Neural progenitor cell (in vitro differentiated cells): ENCODE measurements at regions not wholly inside any gene's neighbourhood (a gene's known extent, or its start where the extent isn't known, plus 50 kb on each side); places are given as distances from the start of the nearest gene placed in this dataset.
A peak's percentile ranks its signal among the peaks of the same experiment; 100 is the strongest.

Experiments used
- DNase-seq: peaks from one replicate; pipeline ENCODE4 v3.0.0-alpha.2; 2016; ENCODE audit warnings: low spot score
- H2AFZ ChIP-seq: fragments of 200-600 bp; sonication (generic); replicated peaks from 2 replicates; pipeline ENCODE4 v1.6.1; 2016; ENCODE audit warnings: antibody characterized with exemption
- H3F3A ChIP-seq: fragments of 200-600 bp; sonication (generic); 2 replicates; pipeline ENCODE4 v1.6.1; 2016; ENCODE audit warnings: antibody characterized with exemption, low read depth
- H3K27ac ChIP-seq: fragments of 200-600 bp; sonication (generic); 2 replicates; pipeline ENCODE4 v1.5.1; 2016; ENCODE audit warnings: mild to moderate bottlenecking
- H3K27me3 ChIP-seq: fragments of 200-600 bp; sonication (generic); 2 replicates; pipeline ENCODE4 v1.6.1; 2016; ENCODE audit warnings: mild to moderate bottlenecking, moderate library complexity
- H3K36me3 ChIP-seq: fragments of 200-600 bp; sonication (generic); 2 replicates; pipeline ENCODE4 v1.5.1; 2016
- H3K4me1 ChIP-seq: fragments of 200-600 bp; sonication (generic); 2 replicates; pipeline ENCODE4 v1.6.1; 2016; ENCODE audit warnings: mixed run types
- H3K4me2 ChIP-seq: fragments of 200-600 bp; sonication (generic); 2 replicates; pipeline ENCODE4 v1.6.1; 2016
- H3K4me3 ChIP-seq: fragments of 200-600 bp; sonication (generic); 2 replicates; pipeline ENCODE4 v1.5.1; 2016
- H3K79me2 ChIP-seq: fragments of 200-600 bp; sonication (generic); 2 replicates; pipeline ENCODE4 v1.6.1; 2016; ENCODE audit warnings: low read depth
- H3K9ac ChIP-seq: fragments of 200-600 bp; sonication (generic); 2 replicates; pipeline ENCODE4 v1.6.1; 2016
- H3K9me3 ChIP-seq: fragments of 200-600 bp; sonication (generic); 2 replicates; pipeline ENCODE4 v1.5.1; 2016; ENCODE audit warnings: low read depth
- H4K20me1 ChIP-seq: fragments of 200-600 bp; sonication (generic); 2 replicates; pipeline ENCODE4 v1.6.1; 2016; ENCODE audit warnings: low read depth
- H3K27ac Mint-ChIP-seq: 3 replicates; pipeline ENCODE4 v1.8.0; 2021; ENCODE audit warnings: mixed read lengths
- H3K27me3 Mint-ChIP-seq: 2 replicates; pipeline ENCODE4 v1.8.0; 2022; ENCODE audit warnings: low read depth, mild to moderate bottlenecking, inconsistent platforms, moderate library complexity, mixed read lengths; ENCODE audit not compliant: insufficient read depth
- H3K36me3 Mint-ChIP-seq: 3 replicates; pipeline ENCODE4 v1.8.0; 2021; ENCODE audit warnings: mixed read lengths
- H3K4me1 Mint-ChIP-seq: 3 replicates; pipeline ENCODE4 v1.8.0; 2021; ENCODE audit warnings: mixed read lengths
- H3K4me3 Mint-ChIP-seq: 3 replicates; pipeline ENCODE4 v1.8.0; 2021; ENCODE audit warnings: mild to moderate bottlenecking, moderate library complexity, mixed read lengths
- H3K9me3 Mint-ChIP-seq: 3 replicates; pipeline ENCODE4 v1.8.0; 2020; ENCODE audit warnings: mixed read lengths
- CTCF ChIP-seq: fragments of 200-600 bp; sonication (generic); IDR thresholded peaks from 2 replicates; pipeline ENCODE4 v1.5.1; 2017; ENCODE audit warnings: antibody characterized with exemption, mild to moderate bottlenecking
- EZH2 ChIP-seq: fragments of 200-600 bp; sonication (generic); IDR thresholded peaks from 2 replicates; pipeline ENCODE4 v1.6.1; 2017; ENCODE audit warnings: antibody characterized with exemption, mild to moderate bottlenecking, moderate library complexity
- EZH2phosphoT487 ChIP-seq: fragments of 200-600 bp; sonication (generic); IDR thresholded peaks from 2 replicates; pipeline ENCODE4 v1.6.1; 2017; ENCODE audit warnings: antibody characterized with exemption

GRCh38 chr10:30535677-30536076 lies 93.9 kb downstream of the LYZL2 start:
- Histone ChIP-seq H3K27me3 (no peaks in the 10 kb centered on the region), H2AFZ (no peak overlapping the region), H3K36me3 (no peaks in the 10 kb centered on the region), H3K4me1 (no peaks in the 10 kb centered on the region), H3K4me2 (no peak overlapping the region), H3K4me3 (no peak overlapping the region), H3K27ac (no peak overlapping the region), H4K20me1 (no peaks in the 10 kb centered on the region), H3K9ac (no peak overlapping the region), H3F3A (no peaks in the 10 kb centered on the region), H3K79me2 (no peaks in the 10 kb centered on the region), H3K9me3 (no peaks in the 10 kb centered on the region)
- Mint-ChIP-seq H3K9me3 (no peaks in the 10 kb centered on the region), H3K27me3 (peaks cover 3% of the 10 kb centered on the region), H3K4me1 (peaks cover 13% of the 10 kb centered on the region), H3K27ac (no peak overlapping the region), H3K36me3 (no peaks in the 10 kb centered on the region), H3K4me3 (no peak overlapping the region)
- TF ChIP-seq EZH2: no peak
- TF ChIP-seq CTCF: no peak
- TF ChIP-seq EZH2phosphoT487: no peak
- no peak for DNase-seq

GRCh38 chr10:30534465-30535144 lies 94.9 kb downstream of the LYZL2 start:
- H3K27ac ChIP-seq: no peak overlapping the region
- H3K9me3 ChIP-seq: no peaks in the 10 kb centered on the region
- H3K4me1 Mint-ChIP-seq: peaks cover 12% of the 10 kb centered on the region
- no peaks in the 10 kb centered on the region for H3K4me1 ChIP-seq
- peak; percentile 87 for TF ChIP-seq CTCF
- no peak for TF ChIP-seq EZH2phosphoT487
- H3K4me3 ChIP-seq: no peak overlapping the region
- no peaks in the 10 kb centered on the region for H3K9me3 Mint-ChIP-seq
- H3K27me3 ChIP-seq: no peaks in the 10 kb centered on the region
- DNase-seq: peak; percentile 80
- H3K4me2 ChIP-seq: no peak overlapping the region
- no peaks in the 10 kb centered on the region for H4K20me1 ChIP-seq
- no peaks in the 10 kb centered on the region for H3K36me3 Mint-ChIP-seq
- H3K79me2 ChIP-seq: no peaks in the 10 kb centered on the region
- peak overlapping the region; percentile 35 for H2AFZ ChIP-seq
- peaks cover 3% of the 10 kb centered on the region for H3K27me3 Mint-ChIP-seq
- H3K9ac ChIP-seq: no peak overlapping the region
- H3F3A ChIP-seq: no peaks in the 10 kb centered on the region
- H3K36me3 ChIP-seq: no peaks in the 10 kb centered on the region
- H3K4me3 Mint-ChIP-seq: no peak overlapping the region
- H3K27ac Mint-ChIP-seq: peak overlapping the region; percentile 89

- no peaks in the 10 kb centered on the region for H3K9me3 Mint-ChIP-seq
- Histone ChIP-seq H3F3A (no peaks in the 10 kb centered on the region), H3K9me3 (no peaks in the 10 kb centered on the region), H3K4me3 (no peak overlapping the region), H3K4me2 (no peak overlapping the region), H3K36me3 (no peaks in the 10 kb centered on the region), H3K27me3 (no peaks in the 10 kb centered on the region), H3K27ac (no peak overlapping the region), H4K20me1 (no peaks in the 10 kb centered on the region), H3K9ac (no peak overlapping the region), H3K4me1 (no peaks in the 10 kb centered on the region), H2AFZ (no peak overlapping the region), H3K79me2 (no peaks in the 10 kb centered on the region)
- TF ChIP-seq CTCF: no peak
- no peak for TF ChIP-seq EZH2phosphoT487
- peaks cover 3% of the 10 kb centered on the region for H3K27me3 Mint-ChIP-seq
- DNase-seq: no peak
- H3K4me1 Mint-ChIP-seq: peaks cover 28% of the 10 kb centered on the region
- no peak overlapping the region for H3K4me3 Mint-ChIP-seq
- no peak overlapping the region for H3K27ac Mint-ChIP-seq
- H3K36me3 Mint-ChIP-seq: no peaks in the 10 kb centered on the region
Measured at GRCh38 chr10:30531751-30532530, 97.6 kb downstream of the LYZL2 start.
